ENCODE measurements at regions not wholly inside any gene's neighbourhood (a gene's known extent, or its start where the extent isn't known, plus 50 kb on each side); places are given as distances from the start of the nearest gene placed in this dataset.
A peak's percentile ranks its signal among the peaks of the same experiment; 100 is the strongest.

- Mint-ChIP-seq H3K27me3 (ENCODE audit: unreplicated experiment) (no peaks in the 10 kb centered on the region), H3K27ac (ENCODE audit: unreplicated experiment) (peak overlapping the region; percentile 12), H3K36me3 (ENCODE audit: unreplicated experiment) (no peaks in the 10 kb centered on the region), H3K4me1 (ENCODE audit: unreplicated experiment) (peaks cover 51% of the 10 kb centered on the region), H3K9me3 (ENCODE audit: unreplicated experiment) (no peaks in the 10 kb centered on the region), H3K4me3 (ENCODE audit: unreplicated experiment) (no peak overlapping the region)
- no peak for DNase-seq (ENCODE audit: extremely low spot score, unreplicated experiment)
- no peak for TF ChIP-seq CTCF (IDR thresholded peaks at IDR 0.05)
Observed at GRCh38 chr5:73280821-73281746, 108.1 kb downstream of the TMEM174 start.

GRCh38 chr5:73280386-73280785, 107.4 kb downstream of the TMEM174 start:
- H3K9me3 Mint-ChIP-seq (ENCODE audit: unreplicated experiment) = no peaks in the 10 kb centered on the region
- H3K27ac Mint-ChIP-seq (ENCODE audit: unreplicated experiment) = peak overlapping the region; percentile 58
- TF ChIP-seq CTCF (IDR thresholded peaks at IDR 0.05) = no peak
- DNase-seq (ENCODE audit: extremely low spot score, unreplicated experiment) = no peak
- no peaks in the 10 kb centered on the region for H3K36me3 Mint-ChIP-seq (ENCODE audit: unreplicated experiment)
- peaks cover 58% of the 10 kb centered on the region for H3K4me1 Mint-ChIP-seq (ENCODE audit: unreplicated experiment)
- peak overlapping the region; percentile 12 for H3K4me3 Mint-ChIP-seq (ENCODE audit: unreplicated experiment)
- H3K27me3 Mint-ChIP-seq (ENCODE audit: unreplicated experiment) = no peaks in the 10 kb centered on the region

- Mint-ChIP-seq H3K27ac (ENCODE audit: unreplicated experiment) (peak overlapping the region; percentile 58), H3K9me3 (ENCODE audit: unreplicated experiment) (no peaks in the 10 kb centered on the region), H3K4me1 (ENCODE audit: unreplicated experiment) (peaks cover 64% of the 10 kb centered on the region), H3K36me3 (ENCODE audit: unreplicated experiment) (no peaks in the 10 kb centered on the region), H3K4me3 (ENCODE audit: unreplicated experiment) (no peak overlapping the region), H3K27me3 (ENCODE audit: unreplicated experiment) (no peaks in the 10 kb centered on the region)
- DNase-seq (ENCODE audit: extremely low spot score, unreplicated experiment) = no peak
- TF ChIP-seq CTCF (IDR thresholded peaks at IDR 0.05) = no peak
Observed at GRCh38 chr5:73279805-73280204, 106.8 kb downstream of the TMEM174 start.

- TF ChIP-seq CTCF (IDR thresholded peaks at IDR 0.05) = no peak
- Mint-ChIP-seq H3K27me3 (ENCODE audit: unreplicated experiment) (no peaks in the 10 kb centered on the region), H3K4me3 (ENCODE audit: unreplicated experiment) (no peak overlapping the region), H3K36me3 (ENCODE audit: unreplicated experiment) (no peaks in the 10 kb centered on the region), H3K9me3 (ENCODE audit: unreplicated experiment) (no peaks in the 10 kb centered on the region), H3K27ac (ENCODE audit: unreplicated experiment) (no peak overlapping the region), H3K4me1 (ENCODE audit: unreplicated experiment) (peaks cover 68% of the 10 kb centered on the region)
- DNase-seq (ENCODE audit: extremely low spot score, unreplicated experiment) = no peak
Observed at GRCh38 chr5:73278693-73279092, 105.7 kb downstream of the TMEM174 start.

GRCh38 chr5:73274881-73275663, 102.1 kb downstream of the TMEM174 start:
- no peak for TF ChIP-seq CTCF (IDR thresholded peaks at IDR 0.05)
- peak overlapping the region; percentile 30 for H3K4me3 Mint-ChIP-seq (ENCODE audit: unreplicated experiment)
- H3K36me3 Mint-ChIP-seq (ENCODE audit: unreplicated experiment) = no peaks in the 10 kb centered on the region
- no peak for DNase-seq (ENCODE audit: extremely low spot score, unreplicated experiment)
- H3K4me1 Mint-ChIP-seq (ENCODE audit: unreplicated experiment) = peaks cover 48% of the 10 kb centered on the region
- H3K9me3 Mint-ChIP-seq (ENCODE audit: unreplicated experiment) = no peaks in the 10 kb centered on the region
- H3K27me3 Mint-ChIP-seq (ENCODE audit: unreplicated experiment) = no peaks in the 10 kb centered on the region
- peak overlapping the region; percentile 85 for H3K27ac Mint-ChIP-seq (ENCODE audit: unreplicated experiment)
